Liver (tissue), 2 donors: ENCODE measurements at regions not wholly inside any gene's neighbourhood (a gene's known extent, or its start where the extent isn't known, plus 50 kb on each side); places are given as distances from the start of the nearest gene placed in this dataset.

ENCODE experiments used
- NR2F2 ChIP-seq: IDR thresholded peaks from 2 replicates; pipeline ENCODE4 v1.6.1; 2016; ENCODE audit warnings: antibody characterized with exemption
- TF ChIP-seq, protein P1 (sequence below): IDR thresholded peaks from 2 replicates; pipeline ENCODE4 v1.6.1; 2016; ENCODE audit warnings: antibody characterized with exemption, mild to moderate bottlenecking
- donor health status: healthy.

- TF ChIP-seq, protein P1, sequence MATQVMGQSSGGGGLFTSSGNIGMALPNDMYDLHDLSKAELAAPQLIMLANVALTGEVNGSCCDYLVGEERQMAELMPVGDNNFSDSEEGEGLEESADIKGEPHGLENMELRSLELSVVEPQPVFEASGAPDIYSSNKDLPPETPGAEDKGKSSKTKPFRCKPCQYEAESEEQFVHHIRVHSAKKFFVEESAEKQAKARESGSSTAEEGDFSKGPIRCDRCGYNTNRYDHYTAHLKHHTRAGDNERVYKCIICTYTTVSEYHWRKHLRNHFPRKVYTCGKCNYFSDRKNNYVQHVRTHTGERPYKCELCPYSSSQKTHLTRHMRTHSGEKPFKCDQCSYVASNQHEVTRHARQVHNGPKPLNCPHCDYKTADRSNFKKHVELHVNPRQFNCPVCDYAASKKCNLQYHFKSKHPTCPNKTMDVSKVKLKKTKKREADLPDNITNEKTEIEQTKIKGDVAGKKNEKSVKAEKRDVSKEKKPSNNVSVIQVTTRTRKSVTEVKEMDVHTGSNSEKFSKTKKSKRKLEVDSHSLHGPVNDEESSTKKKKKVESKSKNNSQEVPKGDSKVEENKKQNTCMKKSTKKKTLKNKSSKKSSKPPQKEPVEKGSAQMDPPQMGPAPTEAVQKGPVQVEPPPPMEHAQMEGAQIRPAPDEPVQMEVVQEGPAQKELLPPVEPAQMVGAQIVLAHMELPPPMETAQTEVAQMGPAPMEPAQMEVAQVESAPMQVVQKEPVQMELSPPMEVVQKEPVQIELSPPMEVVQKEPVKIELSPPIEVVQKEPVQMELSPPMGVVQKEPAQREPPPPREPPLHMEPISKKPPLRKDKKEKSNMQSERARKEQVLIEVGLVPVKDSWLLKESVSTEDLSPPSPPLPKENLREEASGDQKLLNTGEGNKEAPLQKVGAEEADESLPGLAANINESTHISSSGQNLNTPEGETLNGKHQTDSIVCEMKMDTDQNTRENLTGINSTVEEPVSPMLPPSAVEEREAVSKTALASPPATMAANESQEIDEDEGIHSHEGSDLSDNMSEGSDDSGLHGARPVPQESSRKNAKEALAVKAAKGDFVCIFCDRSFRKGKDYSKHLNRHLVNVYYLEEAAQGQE, result no peak
- TF ChIP-seq NR2F2, result no peak
These were observed 58.6 kb downstream of the BARX1 start for GRCh38 chr9:93896496-93897033.
